IMR-90 (cell line): ENCODE measurements at regions not wholly inside any gene's neighbourhood (a gene's known extent, or its start where the extent isn't known, plus 50 kb on each side); places are given as distances from the start of the nearest gene placed in this dataset.

ENCODE experiments used
- ATAC-seq: fragments of 200-7000 bp; cut with Tn5 transposase; 2 replicates; pipeline ENCODE4 v1.9.1; 2020; ENCODE audit warnings: low read depth, mild to moderate bottlenecking, moderate library complexity
- BruUV-seq: library from RNA; stranded (reverse); fragments of 400-500 nt; replicated peaks from 2 replicates; lab custom pipeline; 2021; lab: Mats Ljungman, UMichigan
- CTCF ChIA-PET: fragments of 300-600 bp; formaldehyde crosslinking; extraction: SDS; loops from one replicate; lab custom pipeline; 2021; ENCODE audit warnings: antibody characterized with exemption; lab: Yijun Ruan, JAX
- POLR2A ChIA-PET: fragments of 300-600 bp; sonication (Branson Sonifier 250); formaldehyde crosslinking; loops from one replicate; lab custom pipeline; 2022; ENCODE audit warnings: antibody characterized with exemption; ENCODE audit not compliant: unreplicated experiment; lab: Charles Lee
- DNase-seq: peaks from one replicate; pipeline ENCODE4 v3.0.0; 2013
- H2AFZ ChIP-seq: replicated peaks from 2 replicates; pipeline ENCODE3; 2013; ENCODE audit warnings: low read length, mild to moderate bottlenecking; ENCODE audit not compliant: poor library complexity
- H2AK5ac ChIP-seq: 2 replicates; pipeline ENCODE4 v1.6.1; 2013; ENCODE audit warnings: low read depth, low read length, inconsistent platforms
- H2AK9ac ChIP-seq: replicated peaks from 2 replicates; pipeline ENCODE3; 2013; ENCODE audit warnings: mild to moderate bottlenecking, low read depth, low read length, moderate library complexity; ENCODE audit not compliant: poor library complexity
- H2BK120ac ChIP-seq: 2 replicates; pipeline ENCODE4 v1.6.1; 2013; ENCODE audit warnings: low read depth, low read length, inconsistent platforms
- H2BK15ac ChIP-seq: 3 replicates; pipeline ENCODE4 v1.6.1; 2013; ENCODE audit warnings: low read depth, low read length, inconsistent platforms
- H2BK20ac ChIP-seq: 2 replicates; pipeline ENCODE4 v1.6.1; 2013; ENCODE audit warnings: low read depth, mild to moderate bottlenecking, inconsistent platforms, low read length, moderate library complexity
- H2BK5ac ChIP-seq: 2 replicates; pipeline ENCODE4 v1.6.1; 2013; ENCODE audit warnings: mild to moderate bottlenecking, low read depth, low read length, inconsistent platforms; ENCODE audit not compliant: poor library complexity, severe bottlenecking
- H3K14ac ChIP-seq: replicated peaks from 2 replicates; pipeline ENCODE4 v1.6.1; 2013; ENCODE audit warnings: low read depth, low read length, inconsistent platforms
- H3K18ac ChIP-seq: 2 replicates; pipeline ENCODE4 v1.6.1; 2013; ENCODE audit warnings: low read depth, low read length, control low read depth
- H3K23ac ChIP-seq: 2 replicates; pipeline ENCODE4 v1.6.1; 2013; ENCODE audit warnings: low read depth, low read length, inconsistent platforms
- H3K27ac ChIP-seq: 2 replicates; pipeline ENCODE4 v1.5.1; 2013; ENCODE audit warnings: mild to moderate bottlenecking, control low read depth, low read length; ENCODE audit not compliant: insufficient read depth
- H3K27me3 ChIP-seq: 2 replicates; pipeline ENCODE4 v1.6.1; 2013; ENCODE audit warnings: low read length; ENCODE audit not compliant: control insufficient read depth, insufficient read depth
- H3K36me3 ChIP-seq: 2 replicates; pipeline ENCODE4 v1.6.1; 2013; ENCODE audit warnings: low read length, mixed read lengths; ENCODE audit not compliant: control insufficient read depth, insufficient read depth
- H3K4ac ChIP-seq: 2 replicates; pipeline ENCODE4 v1.6.1; 2013; ENCODE audit warnings: low read depth, low read length, inconsistent platforms
- H3K4me1 ChIP-seq: 2 replicates; pipeline ENCODE4 v1.6.1; 2013; ENCODE audit warnings: low read length, mixed read lengths; ENCODE audit not compliant: control insufficient read depth, insufficient read depth
- H3K4me2 ChIP-seq: 2 replicates; pipeline ENCODE4 v1.6.1; 2013; ENCODE audit warnings: low read depth, mild to moderate bottlenecking, control low read depth, low read length, moderate library complexity
- H3K4me3 ChIP-seq: 2 replicates; pipeline ENCODE4 v1.5.1; 2013; ENCODE audit warnings: low read depth, mild to moderate bottlenecking, control low read depth, low read length, moderate library complexity; ENCODE audit not compliant: insufficient read depth
- H3K56ac ChIP-seq: 2 replicates; pipeline ENCODE4 v1.6.1; 2013; ENCODE audit warnings: low read length, inconsistent platforms; ENCODE audit not compliant: insufficient read depth; ENCODE audit errors: extremely low read depth
- H3K79me1 ChIP-seq, 2 experiments: 2 replicates each; pipeline ENCODE4 v1.6.1; 2013; ENCODE audit warnings: low read length in 2 of 2, inconsistent platforms in 1 of 2, low read depth in 1 of 2
- H3K9ac ChIP-seq: 2 replicates; pipeline ENCODE4 v1.6.1; 2013; ENCODE audit warnings: low read depth, low read length, control low read depth
- H3K9me1 ChIP-seq: 2 replicates; pipeline ENCODE4 v1.6.1; 2013; ENCODE audit warnings: low read length, inconsistent platforms; ENCODE audit not compliant: insufficient read depth
- H3K9me3 ChIP-seq: 2 replicates; pipeline ENCODE4 v1.6.1; 2013; ENCODE audit warnings: low read length; ENCODE audit not compliant: control insufficient read depth, insufficient read depth
- H4K20me1 ChIP-seq: 2 replicates; pipeline ENCODE4 v1.6.1; 2013; ENCODE audit warnings: low read length, inconsistent platforms; ENCODE audit not compliant: insufficient read depth
- H4K5ac ChIP-seq: 2 replicates; pipeline ENCODE4 v1.6.1; 2013; ENCODE audit warnings: mild to moderate bottlenecking, low read depth, low read length, control low read depth
- H4K8ac ChIP-seq, 2 experiments: 2 replicates each; pipeline ENCODE4 v1.6.1; 2013; ENCODE audit warnings: low read depth in 2 of 2, low read length in 2 of 2, control low read depth in 1 of 2, inconsistent platforms in 1 of 2
- H4K91ac ChIP-seq: 2 replicates; pipeline ENCODE4 v1.6.1; 2013; ENCODE audit warnings: low read depth, low read length, inconsistent platforms; ENCODE audit not compliant: insufficient read depth
- BHLHE40 ChIP-seq: fragments of 150-350 bp; IDR thresholded peaks from 2 replicates; pipeline ENCODE4 v1.6.1; 2016; ENCODE audit warnings: mild to moderate bottlenecking, low read depth, low read length
- CEBPB ChIP-seq: IDR thresholded peaks from 2 replicates; pipeline ENCODE4 v1.6.1; 2012; ENCODE audit warnings: low read depth, low read length, improper control_type of control experiment
- CHD1 ChIP-seq: IDR thresholded peaks from 2 replicates; pipeline ENCODE4 v1.6.1; 2012; ENCODE audit warnings: low read depth, low read length, improper control_type of control experiment
- ELK1 ChIP-seq: fragments of 150-350 bp; IDR thresholded peaks from 2 replicates; pipeline ENCODE4 v1.6.1; 2016; ENCODE audit warnings: low read depth, mild to moderate bottlenecking, low read length, moderate library complexity, borderline replicate concordance
- FOS ChIP-seq: fragments of 150-350 bp; IDR thresholded peaks from 2 replicates; pipeline ENCODE4 v1.6.1; 2016; ENCODE audit warnings: low read depth, low read length
- MAFK ChIP-seq: IDR thresholded peaks from 2 replicates; pipeline ENCODE4 v1.6.1; 2012; ENCODE audit warnings: low read depth, low read length, improper control_type of control experiment
- MAZ ChIP-seq: IDR thresholded peaks from 2 replicates; pipeline ENCODE4 v1.6.1; 2012; ENCODE audit warnings: low read depth, mild to moderate bottlenecking, low read length, improper control_type of control experiment, moderate library complexity, borderline replicate concordance
- MXI1 ChIP-seq: IDR thresholded peaks from 2 replicates; pipeline ENCODE4 v1.6.1; 2012; ENCODE audit warnings: low read depth, mild to moderate bottlenecking, low read length, moderate library complexity, borderline replicate concordance
- NFE2L2 ChIP-seq: fragments of 150-350 bp; IDR thresholded peaks from 2 replicates; pipeline ENCODE4 v1.6.1; 2016; ENCODE audit warnings: low read depth, mild to moderate bottlenecking, low read length
- POLR2A ChIP-seq: IDR thresholded peaks from 2 replicates; pipeline ENCODE4 v1.6.1; 2012; ENCODE audit warnings: mild to moderate bottlenecking, low read depth, low read length
- RAD21 ChIP-seq: IDR thresholded peaks from 2 replicates; pipeline ENCODE4 v1.6.1; 2012; ENCODE audit warnings: low read length, improper control_type of control experiment
- RCOR1 ChIP-seq: IDR thresholded peaks from 2 replicates; pipeline ENCODE4 v1.6.1; 2012; ENCODE audit warnings: mild to moderate bottlenecking, low read length, improper control_type of control experiment; ENCODE audit not compliant: insufficient replicate concordance
- RFX5 ChIP-seq: IDR thresholded peaks from 2 replicates; pipeline ENCODE4 v1.8.0; 2012; ENCODE audit warnings: low read depth, mild to moderate bottlenecking, low read length, moderate library complexity
- SMC3 ChIP-seq: fragments of 150-350 bp; IDR thresholded peaks from 2 replicates; pipeline ENCODE4 v1.6.1; 2016; ENCODE audit warnings: low read depth, mild to moderate bottlenecking, antibody characterized with exemption, low read length, moderate library complexity
- USF2 ChIP-seq: fragments of 150-350 bp; IDR thresholded peaks from 2 replicates; pipeline ENCODE4 v1.6.1; 2017; ENCODE audit warnings: mild to moderate bottlenecking, antibody characterized with exemption, low read length, low read depth
- WGBS, 2 experiments: methylation state at CpG; one replicate each; pipeline versions ENCODE4 v1.1.5 to v1.1.7; 2013; ENCODE audit warnings: missing lambda C conversion rate in 2 of 2; ENCODE audit not compliant: insufficient read length in 1 of 2; ENCODE audit errors: extremely low coverage in 2 of 2; 5-methylcytosine and 5-hydroxymethylcytosine counted together
- dilution Hi-C: fragments of 300-500 bp; cut with HindIII; formaldehyde crosslinking; loops from one replicate; pipeline ENCODE4 v1.14.3; 2018; ENCODE audit warnings: low sequenced_read_pairs; ENCODE audit not compliant: unreplicated experiment
- in situ Hi-C: fragments of 300-500 bp; cut with MboI; formaldehyde crosslinking; loops from 3 replicates; pipeline ENCODE4 v1.14.3; 2019; ENCODE audit warnings: low sequenced_read_pairs, inconsistent platforms, mixed read lengths
- intact Hi-C: fragments of 100-400 bp; cut with micrococcal nuclease; formaldehyde crosslinking; loops from 2 replicates; pipeline ENCODE4 v1.10.0; 2022
- TF ChIP-seq, protein P1 (sequence below): conservative IDR thresholded peaks from 2 replicates; pipeline ENCODE4 v1.5.1; 2012; ENCODE audit warnings: mild to moderate bottlenecking, low read depth, low read length, improper control_type of control experiment

DNA sequence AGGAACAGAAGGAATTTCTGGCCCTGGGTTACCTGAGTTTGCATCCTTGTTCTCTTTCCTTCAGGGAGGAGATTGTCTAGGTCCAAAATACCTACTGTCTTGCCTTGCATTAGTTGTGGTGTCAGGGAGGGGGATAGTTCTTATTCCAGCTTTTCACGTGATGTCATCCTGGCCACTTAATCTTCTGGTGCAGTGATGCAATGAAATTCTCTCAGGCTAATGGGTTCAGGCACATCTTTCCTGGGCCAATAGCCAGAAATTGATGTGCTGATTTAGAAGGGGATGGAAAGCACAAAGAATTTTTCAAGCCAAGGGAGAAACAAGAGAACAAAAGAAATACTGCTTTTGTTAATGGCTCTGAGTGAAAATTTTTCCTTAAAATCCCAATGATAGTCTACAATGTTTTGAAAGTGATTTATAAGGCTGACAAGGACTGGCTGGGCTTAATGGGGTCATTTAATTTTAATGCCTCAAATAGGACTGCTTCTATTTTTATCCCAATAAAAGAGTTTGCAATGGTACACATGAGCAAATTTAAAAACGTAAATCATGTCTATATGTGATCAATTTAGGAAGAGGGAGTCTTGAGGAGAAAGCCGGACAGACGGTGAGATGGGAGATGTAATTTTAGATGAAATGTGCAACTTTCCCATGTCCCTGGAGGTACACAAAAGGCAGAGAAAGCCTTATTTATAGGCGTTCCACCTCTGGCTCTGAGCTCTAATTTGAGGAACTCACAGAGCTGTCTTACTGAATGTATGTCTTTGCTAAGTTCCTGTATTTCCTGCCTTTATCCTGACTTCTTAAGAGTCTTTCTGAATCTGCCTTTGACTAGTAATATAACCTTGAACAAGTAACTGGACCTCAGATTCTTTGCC is 89.3 kb upstream of the SV2C start:
- Histone ChIP-seq H3K4me1 (no peaks in the 10 kb centered on the region), H4K8ac (no peak overlapping the region), H3K9ac (no peak overlapping the region), H4K5ac (no peak overlapping the region), H4K91ac (no peak overlapping the region), H2AK9ac (no peak overlapping the region), H2BK5ac (no peak overlapping the region), H4K20me1 (no peaks in the 10 kb centered on the region), H3K79me1 (no peaks in the 10 kb centered on the region), H2AFZ (no peak overlapping the region), H3K9me1 (no peaks in the 10 kb centered on the region), H3K4me2 (no peak overlapping the region), H3K27ac (no peak overlapping the region), H2BK20ac (no peak overlapping the region), H3K23ac (no peak overlapping the region), H3K18ac (no peak overlapping the region), H3K56ac (no peak overlapping the region), H3K27me3 (no peaks in the 10 kb centered on the region), H3K9me3 (peaks cover 4% of the 10 kb centered on the region), H3K4me3 (no peak overlapping the region), H2BK120ac (no peak overlapping the region), H3K4ac (no peak overlapping the region), H2AK5ac (no peak overlapping the region), H3K14ac (no peak overlapping the region), H3K36me3 (no peaks in the 10 kb centered on the region), H2BK15ac (no peak overlapping the region)
- ChIA-PET CTCF (no interaction called here), POLR2A (no interaction called here)
- no TSS peak for BruUV-seq
- no CpG with 5 or more reads among the region's 5 CpGs for WGBS, 2 experiments
- dilution Hi-C loops (no loop called here), in situ Hi-C loops (no loop called here), intact Hi-C loops (no loop called here)
- TF ChIP-seq RCOR1, result no peak
- no peak for TF ChIP-seq RAD21
- TF ChIP-seq SMC3, result no peak
- TF ChIP-seq ELK1, result no peak
- no peak for TF ChIP-seq MAZ
- no peak for TF ChIP-seq FOS
- no peak for TF ChIP-seq MXI1
- TF ChIP-seq, protein P1, sequence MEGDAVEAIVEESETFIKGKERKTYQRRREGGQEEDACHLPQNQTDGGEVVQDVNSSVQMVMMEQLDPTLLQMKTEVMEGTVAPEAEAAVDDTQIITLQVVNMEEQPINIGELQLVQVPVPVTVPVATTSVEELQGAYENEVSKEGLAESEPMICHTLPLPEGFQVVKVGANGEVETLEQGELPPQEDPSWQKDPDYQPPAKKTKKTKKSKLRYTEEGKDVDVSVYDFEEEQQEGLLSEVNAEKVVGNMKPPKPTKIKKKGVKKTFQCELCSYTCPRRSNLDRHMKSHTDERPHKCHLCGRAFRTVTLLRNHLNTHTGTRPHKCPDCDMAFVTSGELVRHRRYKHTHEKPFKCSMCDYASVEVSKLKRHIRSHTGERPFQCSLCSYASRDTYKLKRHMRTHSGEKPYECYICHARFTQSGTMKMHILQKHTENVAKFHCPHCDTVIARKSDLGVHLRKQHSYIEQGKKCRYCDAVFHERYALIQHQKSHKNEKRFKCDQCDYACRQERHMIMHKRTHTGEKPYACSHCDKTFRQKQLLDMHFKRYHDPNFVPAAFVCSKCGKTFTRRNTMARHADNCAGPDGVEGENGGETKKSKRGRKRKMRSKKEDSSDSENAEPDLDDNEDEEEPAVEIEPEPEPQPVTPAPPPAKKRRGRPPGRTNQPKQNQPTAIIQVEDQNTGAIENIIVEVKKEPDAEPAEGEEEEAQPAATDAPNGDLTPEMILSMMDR, result no peak
- TF ChIP-seq MAFK, result no peak
- no peak for TF ChIP-seq RFX5
- no peak for TF ChIP-seq NFE2L2
- no peak for TF ChIP-seq CHD1
- no peak for TF ChIP-seq USF2
- no peak for TF ChIP-seq CEBPB
- no peak for TF ChIP-seq BHLHE40
- no peak for TF ChIP-seq POLR2A
- DNase-seq (no peak), ATAC-seq (no peak)
